HT1080 (cell line): ENCODE measurements at regions not wholly inside any gene's neighbourhood (a gene's known extent, or its start where the extent isn't known, plus 50 kb on each side); places are given as distances from the start of the nearest gene placed in this dataset.

ENCODE experiments used
- DNase-seq: peaks from one replicate; pipeline ENCODE4 v3.0.0-alpha.2; 2015; ENCODE audit warnings: low read depth

- no peak for DNase-seq
Measured at GRCh38 chr15:31274496-31275330, 51.9 kb upstream of the KLF13 start.

- no peak for DNase-seq
Measured at GRCh38 chr15:31275331-31276262, 51.0 kb upstream of the KLF13 start.

GRCh38 chr15:31276596-31277298 lies 49.9 kb upstream of the KLF13 start:
- DNase-seq, result no peak
